Activated CD4-positive, alpha-beta T cell treated with anti-CD3 and anti-CD28 coated beads for 36 hours (primary cell): ENCODE measurements at regions not wholly inside any gene's neighbourhood (a gene's known extent, or its start where the extent isn't known, plus 50 kb on each side); places are given as distances from the start of the nearest gene placed in this dataset.
"Not testable (repeated sequence)": the region's sequence is repeated elsewhere in the genome, so short reads cannot be mapped to it uniquely, and the experiment has no call there.

Experiments used
- ATAC-seq: fragments of 200-7000 bp; cut with Tn5 transposase; one replicate; pipeline ENCODE4 v1.10.0; 2021; ENCODE audit warnings: mild to moderate bottlenecking, moderate library complexity
- CTCF ChIA-PET: fragments of 350-600 bp; sonication (Branson Sonifier 250); formaldehyde crosslinking; loops from one replicate; lab custom pipeline; 2021; ENCODE audit warnings: antibody characterized with exemption; lab: Charles Lee
- POLR2A ChIA-PET: fragments of 350-600 bp; sonication (Branson Sonifier 250); formaldehyde crosslinking; loops from one replicate; lab custom pipeline; 2021; ENCODE audit warnings: antibody characterized with exemption, inconsistent platforms; lab: Charles Lee
- DNase-seq: peaks from one replicate; pipeline ENCODE4 v3.0.0-alpha.2; 2020
- H3K27ac Mint-ChIP-seq: one replicate; pipeline ENCODE4 v1.8.0; 2021; ENCODE audit warnings: mixed read lengths
- H3K27me3 Mint-ChIP-seq: one replicate; pipeline ENCODE4 v1.8.0; 2021; ENCODE audit warnings: mixed read lengths
- H3K36me3 Mint-ChIP-seq: one replicate; pipeline ENCODE4 v1.8.0; 2021; ENCODE audit warnings: low read depth, mixed read lengths
- H3K4me1 Mint-ChIP-seq: one replicate; pipeline ENCODE4 v1.8.0; 2021; ENCODE audit warnings: mixed read lengths
- H3K4me3 Mint-ChIP-seq: one replicate; pipeline ENCODE4 v1.8.0; 2021; ENCODE audit warnings: mild to moderate bottlenecking, moderate library complexity, mixed read lengths
- H3K9me3 Mint-ChIP-seq: one replicate; pipeline ENCODE4 v1.8.0; 2021; ENCODE audit warnings: low read depth, mixed read lengths
- intact Hi-C, 2 experiments: fragments of 100-400 bp; cut with DNase I in 1 of 2; cut with micrococcal nuclease in 1 of 2; formaldehyde crosslinking; loops; one replicate each; pipeline versions ENCODE4 v1.14.2 to v1.15.1; 2022 to 2024; cut with DNase I, micrococcal nuclease

DNA sequence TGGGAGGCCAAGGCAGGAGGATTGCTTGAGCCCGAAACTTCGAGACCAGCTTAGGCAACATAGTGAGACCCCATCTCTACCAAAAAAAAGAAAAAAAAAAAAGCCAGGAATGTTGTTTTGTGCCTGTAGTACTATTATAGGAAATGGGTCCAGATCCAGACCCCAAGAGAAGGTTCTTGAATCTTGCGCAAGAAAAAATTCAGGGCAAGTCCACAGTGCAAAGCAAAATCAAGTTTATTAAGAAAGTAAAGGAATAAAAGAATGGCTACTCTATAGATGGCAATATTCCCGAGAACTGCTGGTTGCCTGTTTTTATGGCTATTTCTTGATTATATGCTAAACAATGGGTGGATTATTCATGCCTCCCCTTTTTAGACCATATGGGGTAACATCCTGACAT is 51.2 kb upstream of the RDX start:
- Mint-ChIP-seq H3K36me3 (peaks cover 9% of the 10 kb centered on the region), H3K4me3 (no peak overlapping the region), H3K27ac (peak overlapping the region; percentile 98), H3K4me1 (peaks cover 70% of the 10 kb centered on the region), H3K9me3 (peaks cover 5% of the 10 kb centered on the region), H3K27me3 (no peaks in the 10 kb centered on the region)
- intact Hi-C loops = loop anchor here (5.0 to 10.0 kb wide), 6 partner anchors 35 to 1613 kb away; partner anchors contain the start of genes DIXDC1 (in 1 of the 2) and ZC3H12C (in 1 of the 2)
- ChIA-PET POLR2A (no interaction called here), CTCF (no interaction called here)
- ATAC-seq (no peak), DNase-seq (no peak)

DNA sequence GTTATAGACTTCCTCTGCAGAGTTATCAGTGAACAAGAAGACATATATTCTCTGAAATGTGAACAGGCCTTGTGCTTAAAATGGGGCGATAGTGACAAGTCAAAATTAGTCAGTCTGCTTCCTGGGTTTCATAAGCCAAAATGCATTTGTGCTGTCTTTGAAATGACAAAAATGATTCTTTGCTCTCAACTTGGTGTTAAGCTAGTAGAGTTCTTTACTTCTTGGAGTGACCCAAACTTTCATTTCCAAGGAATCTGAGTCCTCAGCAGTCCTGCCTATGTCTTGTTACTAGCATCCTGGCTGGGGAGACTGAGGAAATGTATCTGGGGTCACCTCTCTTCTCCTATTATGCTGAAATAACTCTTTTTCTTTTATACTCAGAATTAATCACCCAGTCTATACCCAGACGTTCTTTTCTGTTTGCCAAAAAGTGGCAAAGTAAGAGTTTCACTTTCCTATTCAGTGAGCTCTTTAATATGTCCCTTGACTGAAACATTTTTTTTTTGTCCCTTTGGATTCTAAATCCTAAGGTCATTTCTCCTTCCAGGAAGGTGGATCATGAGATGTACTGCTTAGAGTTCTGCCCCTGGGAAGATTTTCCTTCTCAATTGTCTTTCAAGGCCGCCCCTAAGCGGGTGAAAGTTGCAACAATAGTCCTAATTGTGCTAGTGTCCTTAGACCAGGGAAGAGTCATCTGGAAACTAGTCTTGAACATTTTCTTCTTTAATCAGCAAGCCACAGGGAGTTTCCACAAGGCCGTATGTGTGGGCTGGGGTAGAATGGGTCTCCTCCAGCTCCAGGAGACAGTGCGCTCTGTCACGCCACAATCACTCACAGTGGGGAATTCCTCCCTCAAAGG is 53.0 kb upstream of the RDX start:
- H3K36me3 Mint-ChIP-seq = peaks cover 3% of the 10 kb centered on the region
- POLR2A ChIA-PET = interaction anchor here (0.6 to 2.3 kb wide), 7 partner anchors 21 to 418 kb away, joined by 3 to 23 read pairs (median 5); partner anchors contain the start of genes FDX1 and RDX
- H3K27me3 Mint-ChIP-seq = no peaks in the 10 kb centered on the region
- ATAC-seq = peak; percentile 77
- H3K27ac Mint-ChIP-seq = peak overlapping the region; percentile 98
- peaks cover 64% of the 10 kb centered on the region for H3K4me1 Mint-ChIP-seq
- peak; percentile 90 for DNase-seq
- intact Hi-C loops = loop anchor here (1.0 to 10.0 kb wide), 15 partner anchors 8 to 1615 kb away; partner anchors contain the start of genes RDX (in 2 of the 2), DIXDC1 (in 1 of the 2), FDX1 (in 1 of the 2) and ZC3H12C (in 1 of the 2)
- H3K4me3 Mint-ChIP-seq = peak overlapping the region; percentile 51
- H3K9me3 Mint-ChIP-seq = no peaks in the 10 kb centered on the region
- CTCF ChIA-PET = interaction anchor here (0.7 to 2.1 kb wide), 8 partner anchors 9 to 148 kb away, joined by 3 to 13 read pairs (median 4); partner anchors contain the start of gene FDX1

DNA sequence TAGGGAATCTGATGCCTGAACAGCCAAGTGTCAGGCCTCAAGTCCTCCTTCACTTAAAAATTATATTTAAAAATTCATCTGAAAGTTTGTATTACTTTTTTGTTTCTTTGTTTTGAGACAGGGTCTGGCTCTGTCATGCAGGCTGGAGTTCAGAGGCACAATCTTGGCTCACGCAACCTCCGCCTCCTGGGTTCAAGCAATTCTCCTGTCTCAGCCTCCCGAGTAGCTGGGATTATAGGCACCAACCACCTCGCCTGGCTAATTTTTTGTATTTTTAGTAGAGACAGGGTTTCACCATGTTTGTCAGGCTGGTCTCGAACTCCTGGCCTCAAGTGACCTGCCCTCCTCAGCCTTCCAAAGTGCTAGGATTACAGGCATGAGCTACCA is 53.6 kb upstream of the RDX start:
- H3K4me3 Mint-ChIP-seq, H3K9me3 Mint-ChIP-seq, H3K27me3 Mint-ChIP-seq, ATAC-seq, DNase-seq, H3K36me3 Mint-ChIP-seq: not testable (repeated sequence)
- CTCF ChIA-PET = interaction anchor here (1.2 to 2.1 kb wide), 6 partner anchors 10 to 148 kb away, joined by 3 to 13 read pairs (median 4); partner anchors contain the start of gene FDX1
- POLR2A ChIA-PET = interaction anchor here (1.4 to 2.3 kb wide), 2 partner anchors 21 to 23 kb away, joined by 17 to 23 read pairs; no protein-coding TSS in a partner anchor
- Mint-ChIP-seq H3K27ac (peak overlapping the region; percentile 98), H3K4me1 (peaks cover 63% of the 10 kb centered on the region)
- intact Hi-C loops = loop anchor here (1.0 to 10.0 kb wide), 15 partner anchors 7 to 1615 kb away; partner anchors contain the start of genes RDX (in 2 of the 2), DIXDC1 (in 1 of the 2), FDX1 (in 1 of the 2) and ZC3H12C (in 1 of the 2)

DNA sequence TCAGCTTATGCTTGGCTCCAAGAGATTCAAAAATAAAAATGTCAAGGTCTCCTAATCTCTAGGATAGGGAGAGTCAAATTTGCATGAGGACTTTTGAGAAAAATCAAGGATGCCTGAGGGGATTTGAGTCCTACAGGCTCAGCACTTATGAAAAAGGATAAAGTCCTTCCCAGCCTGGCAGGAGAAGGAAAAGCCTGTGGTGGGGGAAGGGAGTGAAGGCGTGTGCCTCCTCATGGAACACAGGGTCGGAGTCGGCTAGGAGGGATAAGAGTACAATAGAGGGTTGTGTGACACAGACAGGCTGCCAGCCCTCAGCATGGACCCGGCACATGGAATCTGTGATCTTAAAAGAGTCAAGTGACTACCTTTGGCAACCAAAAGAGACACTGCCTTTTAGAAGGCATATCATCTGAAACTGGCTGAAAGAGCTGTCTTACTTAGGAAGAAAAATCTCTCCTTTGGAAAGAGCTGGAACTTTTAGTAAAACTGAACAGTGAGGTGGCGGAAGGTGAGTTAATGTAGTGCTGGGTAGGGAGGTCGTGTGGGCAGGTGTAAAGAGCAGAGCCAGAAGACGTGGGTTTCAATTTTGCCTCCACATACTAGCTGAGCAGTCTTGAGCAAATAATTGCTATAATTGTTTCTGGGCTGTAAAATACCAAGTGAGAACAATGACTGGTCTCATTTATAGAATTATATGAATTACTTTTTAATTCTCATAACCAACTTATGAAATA is 58.8 kb upstream of the RDX start:
- no peaks in the 10 kb centered on the region for H3K36me3 Mint-ChIP-seq
- peak overlapping the region; percentile 39 for H3K27ac Mint-ChIP-seq
- ATAC-seq (no peak), DNase-seq (no peak)
- intact Hi-C loops = no loop called here
- H3K9me3 Mint-ChIP-seq = no peaks in the 10 kb centered on the region
- CTCF ChIA-PET = interaction anchor here (0.6 to 2.1 kb wide), 3 partner anchors 18 to 1319 kb away, joined by 3 to 5 read pairs (median 4); no protein-coding TSS in a partner anchor
- no peak overlapping the region for H3K4me3 Mint-ChIP-seq
- no peaks in the 10 kb centered on the region for H3K27me3 Mint-ChIP-seq
- H3K4me1 Mint-ChIP-seq = peaks cover 30% of the 10 kb centered on the region
- POLR2A ChIA-PET = interaction anchor here (0.6 kb wide), 1 partner anchor 20 kb away, joined by 3 read pairs; no protein-coding TSS in a partner anchor

DNA sequence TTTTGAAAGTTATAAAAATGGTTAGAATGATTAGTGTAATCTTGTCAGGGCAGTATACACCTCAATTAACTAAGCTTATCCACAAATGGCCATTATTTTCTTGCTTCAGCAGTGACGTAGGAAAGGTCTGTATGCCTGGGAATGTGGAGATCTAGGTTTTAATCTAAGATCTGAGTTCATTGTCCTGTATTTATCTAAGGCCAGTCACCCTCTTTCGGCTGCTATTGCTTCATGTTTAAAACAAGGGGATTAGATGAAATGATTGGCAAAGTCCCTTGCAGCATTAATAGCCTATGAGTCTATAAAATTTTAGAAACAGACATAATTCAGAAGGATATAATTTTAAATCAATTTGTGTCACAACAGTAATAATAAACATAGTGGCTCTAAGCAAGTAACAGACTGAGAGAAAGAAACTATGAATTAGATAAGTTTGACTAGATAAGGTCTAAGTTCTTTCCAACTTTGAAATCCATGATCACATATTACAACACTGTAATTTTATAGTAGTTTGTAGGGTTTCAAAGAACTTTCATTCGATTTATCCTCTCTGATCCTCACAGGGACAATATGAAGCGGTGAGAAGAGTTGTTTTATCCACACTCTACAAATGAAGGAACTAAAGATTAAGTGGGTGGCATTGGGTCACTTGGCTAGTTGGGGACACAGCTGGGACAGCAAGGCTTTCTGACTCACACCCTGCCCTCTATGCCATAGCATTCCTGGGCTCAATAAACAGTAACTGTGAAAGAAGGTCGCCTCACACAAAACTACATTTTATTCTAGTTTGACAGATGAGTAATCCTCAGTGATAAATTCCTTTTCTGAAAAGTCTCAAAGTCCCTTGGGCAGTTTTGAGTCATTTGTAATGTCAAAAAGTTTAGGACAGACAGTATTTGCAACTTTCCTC is 60.6 kb upstream of the RDX start:
- Mint-ChIP-seq H3K27ac (peak overlapping the region; percentile 70), H3K9me3 (no peaks in the 10 kb centered on the region), H3K4me3 (no peak overlapping the region), H3K4me1 (peaks cover 20% of the 10 kb centered on the region), H3K36me3 (no peaks in the 10 kb centered on the region), H3K27me3 (no peaks in the 10 kb centered on the region)
- ATAC-seq (peak; percentile 84), DNase-seq (no peak)
- ChIA-PET POLR2A (no interaction called here), CTCF (interaction anchor here (0.6 to 2.1 kb wide), 2 partner anchors 17 to 156 kb away, joined by 3 to 5 read pairs; no protein-coding TSS in a partner anchor)
- intact Hi-C loops = loop anchor here (1.0 kb wide), 2 partner anchors 8 to 16 kb away; no protein-coding TSS in a partner anchor

DNA sequence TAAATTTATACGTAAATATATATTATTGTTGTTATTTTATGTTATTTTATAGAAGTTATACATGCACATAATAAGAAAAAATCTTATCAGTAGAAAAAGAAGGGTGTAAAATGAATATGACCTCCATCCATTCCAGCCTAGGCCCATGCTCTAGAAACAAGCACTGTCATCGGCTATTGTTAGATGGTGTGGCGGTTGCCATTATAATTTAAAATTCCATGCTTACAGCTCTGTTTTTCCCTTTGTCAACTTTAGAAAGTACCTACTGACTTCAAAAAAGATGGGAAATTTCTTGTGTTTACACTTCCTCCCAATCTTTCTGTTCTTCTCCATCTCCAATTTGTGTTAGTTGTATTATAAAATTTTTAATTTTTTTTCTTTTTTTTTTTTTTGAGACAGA is 61.9 kb upstream of the RDX start:
- POLR2A ChIA-PET = no interaction called here
- CTCF ChIA-PET = no interaction called here
- Mint-ChIP-seq H3K4me3 (no peak overlapping the region), H3K27me3 (no peaks in the 10 kb centered on the region), H3K9me3 (no peaks in the 10 kb centered on the region), H3K27ac (no peak overlapping the region), H3K36me3 (no peaks in the 10 kb centered on the region), H3K4me1 (peaks cover 27% of the 10 kb centered on the region)
- DNase-seq (no peak), ATAC-seq (no peak)
- intact Hi-C loops = no loop called here

DNA sequence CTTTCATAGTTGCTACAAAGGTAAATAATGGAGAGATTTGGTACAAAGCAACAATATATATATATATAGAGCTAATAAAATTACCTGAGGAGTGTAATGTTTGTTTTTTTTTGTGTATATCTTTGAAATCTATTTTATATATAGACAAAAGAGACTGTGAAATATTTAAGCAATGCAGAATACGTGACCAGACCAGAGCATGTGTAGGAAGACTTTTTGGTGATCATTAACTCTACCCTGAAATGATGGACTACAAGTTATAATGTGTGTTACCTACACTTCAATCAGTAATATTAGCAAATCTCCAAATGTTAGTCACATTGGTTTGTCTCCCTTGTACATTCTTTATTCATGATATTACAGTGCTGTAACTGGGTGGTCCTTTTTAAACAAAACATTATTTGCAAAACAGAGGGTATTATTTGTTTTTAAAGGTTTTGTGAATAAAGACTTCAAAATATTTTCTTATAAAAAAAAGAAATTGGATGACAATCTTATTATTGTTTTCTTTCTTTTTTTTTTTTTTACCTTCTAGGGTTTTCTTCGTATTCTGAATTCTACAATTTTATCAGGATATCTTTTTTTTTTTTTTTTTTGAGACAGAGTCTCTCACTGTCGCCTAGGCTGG is 64.5 kb upstream of the RDX start:
- POLR2A ChIA-PET, H3K27ac Mint-ChIP-seq, intact Hi-C loops, H3K9me3 Mint-ChIP-seq, H3K4me3 Mint-ChIP-seq, ATAC-seq, H3K27me3 Mint-ChIP-seq, H3K36me3 Mint-ChIP-seq, DNase-seq: not testable (repeated sequence)
- peaks cover 24% of the 10 kb centered on the region for H3K4me1 Mint-ChIP-seq
- CTCF ChIA-PET = interaction anchor here (0.6 kb wide), 1 partner anchor 72 kb away, joined by 3 read pairs; no protein-coding TSS in a partner anchor

DNA sequence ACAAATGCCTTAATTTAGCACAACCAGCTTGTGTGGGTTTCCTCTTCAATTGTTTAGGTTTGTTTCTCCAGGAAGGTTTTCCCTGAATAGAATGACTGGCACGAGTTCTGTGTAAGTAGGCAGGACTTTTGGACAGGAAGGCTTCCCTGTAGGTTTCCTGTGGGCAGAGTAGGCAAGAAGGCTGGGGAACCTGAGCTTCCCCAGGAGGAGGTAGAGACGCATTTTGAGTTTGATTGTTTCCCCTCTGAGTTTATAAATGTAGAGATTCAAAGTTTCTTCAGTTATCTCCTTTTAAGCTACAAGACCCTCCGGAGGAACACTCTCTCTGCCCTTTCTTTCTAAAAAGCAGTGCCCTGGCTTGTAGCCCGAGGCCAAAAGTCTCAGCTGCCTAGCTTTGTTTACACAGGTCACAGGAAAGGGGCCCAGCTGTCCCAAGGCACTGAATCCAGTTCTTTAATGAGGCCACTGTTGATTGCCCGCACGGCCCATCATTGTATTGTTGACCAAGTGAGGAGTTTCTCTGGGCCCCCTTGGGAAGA is 66.6 kb upstream of the RDX start:
- Mint-ChIP-seq H3K27me3 (peaks cover 1% of the 10 kb centered on the region), H3K9me3 (no peaks in the 10 kb centered on the region), H3K36me3 (no peaks in the 10 kb centered on the region), H3K4me1 (peaks cover 11% of the 10 kb centered on the region), H3K27ac (peak overlapping the region; percentile 9), H3K4me3 (no peak overlapping the region)
- DNase-seq (no peak), ATAC-seq (no peak)
- CTCF ChIA-PET = interaction anchor here (0.6 to 4.0 kb wide), 5 partner anchors 10 to 229 kb away, joined by 3 to 21 read pairs (median 3); no protein-coding TSS in a partner anchor
- intact Hi-C loops = no loop called here
- POLR2A ChIA-PET = interaction anchor here (0.6 kb wide), 1 partner anchor 60 kb away, joined by 3 read pairs; no protein-coding TSS in a partner anchor

DNA sequence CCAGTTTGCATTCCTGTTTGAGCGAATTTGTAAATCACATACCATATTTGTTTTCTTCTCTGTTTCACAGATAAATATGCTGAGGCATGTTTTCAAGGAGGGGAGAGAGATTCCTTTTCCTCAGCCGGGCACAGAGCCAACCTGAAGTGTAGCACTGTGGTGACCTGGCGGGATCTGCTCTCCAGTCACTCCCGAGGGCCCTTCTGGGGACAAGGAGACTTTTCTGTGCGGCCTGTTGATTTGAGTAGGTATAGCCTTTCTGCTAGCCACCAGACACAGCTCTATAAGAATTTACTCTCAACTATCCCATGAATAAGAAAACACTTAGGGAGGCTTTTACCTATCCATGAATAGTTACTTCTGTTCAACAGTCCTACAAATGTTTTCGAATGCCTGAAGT is 63.5 kb upstream of the FDX1 start:
- H3K27me3 Mint-ChIP-seq = peaks cover 1% of the 10 kb centered on the region
- ChIA-PET CTCF (interaction anchor here (0.6 kb wide), 2 partner anchors 72 to 160 kb away, joined by 3 to 4 read pairs; no protein-coding TSS in a partner anchor), POLR2A (no interaction called here)
- DNase-seq (no peak), ATAC-seq (no peak)
- H3K36me3 Mint-ChIP-seq = no peaks in the 10 kb centered on the region
- H3K9me3 Mint-ChIP-seq = no peaks in the 10 kb centered on the region
- H3K4me1 Mint-ChIP-seq = peaks cover 12% of the 10 kb centered on the region
- intact Hi-C loops = loop anchor here in 1 of 2 experiments (2.0 kb wide), 1 partner anchor 165 kb away; no protein-coding TSS in a partner anchor
- no peak overlapping the region for H3K4me3 Mint-ChIP-seq
- peak overlapping the region; percentile 25 for H3K27ac Mint-ChIP-seq
